ENCODE measurements at regions not wholly inside any gene's neighbourhood (a gene's known extent, or its start where the extent isn't known, plus 50 kb on each side); places are given as distances from the start of the nearest gene placed in this dataset.

DNA sequence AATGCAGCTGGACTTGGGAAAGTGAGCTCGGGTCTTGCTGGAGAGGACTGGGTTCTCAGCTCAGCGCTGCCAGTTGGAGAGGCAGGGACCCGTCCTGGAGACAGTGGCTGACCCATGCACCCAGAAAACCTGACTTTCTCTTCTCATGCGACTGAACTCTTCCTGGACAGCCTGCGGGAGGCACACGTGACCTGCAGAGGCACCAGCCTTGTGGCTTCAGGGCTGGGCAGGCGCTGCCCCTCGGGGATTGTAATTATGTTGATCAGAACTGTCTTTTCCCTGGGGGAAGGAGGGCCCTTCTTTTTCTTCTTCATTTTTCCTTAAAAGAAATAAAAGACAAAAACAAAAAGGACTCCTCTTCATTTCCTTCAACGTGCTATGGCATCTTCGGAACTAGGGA lies 198.1 kb downstream of the VAPA start:
- TF ChIP-seq RAD21 (IDR thresholded peaks at IDR 0.05; ENCODE audit: low read depth) (no peak), TAF1 (IDR thresholded peaks at IDR 0.05; ENCODE audit: low read depth) (no peak), EP300 (IDR thresholded peaks at IDR 0.05; ENCODE audit: borderline replicate concordance) (no peak), CEBPB (IDR thresholded peaks at IDR 0.05) (no peak), CREB1 (IDR thresholded peaks at IDR 0.05; ENCODE audit: low read depth) (no peak), TCF12 (IDR thresholded peaks at IDR 0.05; ENCODE audit: low read depth) (no peak), YY1 (IDR thresholded peaks at IDR 0.05; ENCODE audit: low read depth) (no peak), ZBTB7A (IDR thresholded peaks at IDR 0.05; ENCODE audit: low read depth) (no peak), FOXM1 (IDR thresholded peaks at IDR 0.05; ENCODE audit: borderline replicate concordance, low read depth) (no peak)
- TF ChIP-seq, protein P1, sequence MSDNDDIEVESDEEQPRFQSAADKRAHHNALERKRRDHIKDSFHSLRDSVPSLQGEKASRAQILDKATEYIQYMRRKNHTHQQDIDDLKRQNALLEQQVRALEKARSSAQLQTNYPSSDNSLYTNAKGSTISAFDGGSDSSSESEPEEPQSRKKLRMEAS (IDR thresholded peaks at IDR 0.05) = no peak
- TF ChIP-seq, protein P2, sequence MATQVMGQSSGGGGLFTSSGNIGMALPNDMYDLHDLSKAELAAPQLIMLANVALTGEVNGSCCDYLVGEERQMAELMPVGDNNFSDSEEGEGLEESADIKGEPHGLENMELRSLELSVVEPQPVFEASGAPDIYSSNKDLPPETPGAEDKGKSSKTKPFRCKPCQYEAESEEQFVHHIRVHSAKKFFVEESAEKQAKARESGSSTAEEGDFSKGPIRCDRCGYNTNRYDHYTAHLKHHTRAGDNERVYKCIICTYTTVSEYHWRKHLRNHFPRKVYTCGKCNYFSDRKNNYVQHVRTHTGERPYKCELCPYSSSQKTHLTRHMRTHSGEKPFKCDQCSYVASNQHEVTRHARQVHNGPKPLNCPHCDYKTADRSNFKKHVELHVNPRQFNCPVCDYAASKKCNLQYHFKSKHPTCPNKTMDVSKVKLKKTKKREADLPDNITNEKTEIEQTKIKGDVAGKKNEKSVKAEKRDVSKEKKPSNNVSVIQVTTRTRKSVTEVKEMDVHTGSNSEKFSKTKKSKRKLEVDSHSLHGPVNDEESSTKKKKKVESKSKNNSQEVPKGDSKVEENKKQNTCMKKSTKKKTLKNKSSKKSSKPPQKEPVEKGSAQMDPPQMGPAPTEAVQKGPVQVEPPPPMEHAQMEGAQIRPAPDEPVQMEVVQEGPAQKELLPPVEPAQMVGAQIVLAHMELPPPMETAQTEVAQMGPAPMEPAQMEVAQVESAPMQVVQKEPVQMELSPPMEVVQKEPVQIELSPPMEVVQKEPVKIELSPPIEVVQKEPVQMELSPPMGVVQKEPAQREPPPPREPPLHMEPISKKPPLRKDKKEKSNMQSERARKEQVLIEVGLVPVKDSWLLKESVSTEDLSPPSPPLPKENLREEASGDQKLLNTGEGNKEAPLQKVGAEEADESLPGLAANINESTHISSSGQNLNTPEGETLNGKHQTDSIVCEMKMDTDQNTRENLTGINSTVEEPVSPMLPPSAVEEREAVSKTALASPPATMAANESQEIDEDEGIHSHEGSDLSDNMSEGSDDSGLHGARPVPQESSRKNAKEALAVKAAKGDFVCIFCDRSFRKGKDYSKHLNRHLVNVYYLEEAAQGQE (IDR thresholded peaks at IDR 0.05; ENCODE audit: low read depth) = no peak

Measured in Ishikawa (cell line).